ENCODE measurements at regions not wholly inside any gene's neighbourhood (a gene's known extent, or its start where the extent isn't known, plus 50 kb on each side); places are given as distances from the start of the nearest gene placed in this dataset.

GRCh38 chr1:213340593-213340992 is 289.6 kb downstream of the RPS6KC1 start:
- TF ChIP-seq CTCF (conservative IDR thresholded peaks at IDR 0.05; ENCODE audit: low read length), result no peak
- no peak for TF ChIP-seq EZH2phosphoT487 (IDR thresholded peaks at IDR 0.05; ENCODE audit: borderline replicate concordance, low read depth, low read length)
